ENCODE measurements at regions not wholly inside any gene's neighbourhood (a gene's known extent, or its start where the extent isn't known, plus 50 kb on each side); places are given as distances from the start of the nearest gene placed in this dataset.

DNA sequence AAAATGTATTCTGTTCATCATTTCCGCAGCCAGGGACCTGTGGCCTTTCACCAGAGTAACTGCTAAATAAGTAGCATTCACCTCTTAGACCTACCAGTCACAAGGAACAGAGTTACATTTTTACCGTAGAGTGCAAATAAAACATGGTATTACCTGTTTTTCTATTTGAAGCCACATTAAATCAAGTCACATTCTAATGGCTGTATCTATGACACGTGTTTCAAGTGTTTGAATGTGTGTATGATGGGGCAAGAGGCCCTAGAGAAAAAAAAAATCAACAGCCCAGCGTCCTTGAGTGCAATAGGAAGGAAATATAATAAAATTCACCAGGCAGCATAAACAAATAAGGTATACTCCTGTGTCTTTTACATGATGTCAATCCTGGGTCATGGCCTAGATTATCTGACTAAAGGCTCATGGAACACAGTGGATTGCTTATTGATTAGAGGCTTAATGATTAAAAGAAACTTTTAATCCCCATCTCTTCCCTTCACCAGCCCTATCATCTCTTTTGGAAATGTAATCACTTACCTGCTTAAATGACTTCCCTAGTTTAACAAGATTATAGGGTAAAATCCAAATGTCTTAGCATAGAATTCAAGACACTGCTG lies 168.7 kb upstream of the CDH5 start (continued):
- TF ChIP-seq MXD4 (CRISPR knock-in tag; IDR thresholded peaks at IDR 0.05; ENCODE audit: borderline replicate concordance) (no peak), SOX15 (CRISPR knock-in tag; IDR thresholded peaks at IDR 0.05) (no peak), OVOL2 (CRISPR knock-in tag; IDR thresholded peaks at IDR 0.05; ENCODE audit: borderline replicate concordance) (no peak), EMX1 (CRISPR knock-in tag; IDR thresholded peaks at IDR 0.05) (no peak), KAT7 (CRISPR knock-in tag; IDR thresholded peaks at IDR 0.05; ENCODE audit: borderline replicate concordance) (no peak), GRHL2 (CRISPR knock-in tag; IDR thresholded peaks at IDR 0.05; ENCODE audit: insufficient replicate concordance, severe bottlenecking) (no peak), TEAD4 (CRISPR knock-in tag; IDR thresholded peaks at IDR 0.05) (no peak)
- TF ChIP-seq, protein P1, sequence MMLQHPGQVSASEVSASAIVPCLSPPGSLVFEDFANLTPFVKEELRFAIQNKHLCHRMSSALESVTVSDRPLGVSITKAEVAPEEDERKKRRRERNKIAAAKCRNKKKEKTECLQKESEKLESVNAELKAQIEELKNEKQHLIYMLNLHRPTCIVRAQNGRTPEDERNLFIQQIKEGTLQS (CRISPR knock-in tag; conservative IDR thresholded peaks at IDR 0.05) = no peak
- TF ChIP-seq, protein P2, sequence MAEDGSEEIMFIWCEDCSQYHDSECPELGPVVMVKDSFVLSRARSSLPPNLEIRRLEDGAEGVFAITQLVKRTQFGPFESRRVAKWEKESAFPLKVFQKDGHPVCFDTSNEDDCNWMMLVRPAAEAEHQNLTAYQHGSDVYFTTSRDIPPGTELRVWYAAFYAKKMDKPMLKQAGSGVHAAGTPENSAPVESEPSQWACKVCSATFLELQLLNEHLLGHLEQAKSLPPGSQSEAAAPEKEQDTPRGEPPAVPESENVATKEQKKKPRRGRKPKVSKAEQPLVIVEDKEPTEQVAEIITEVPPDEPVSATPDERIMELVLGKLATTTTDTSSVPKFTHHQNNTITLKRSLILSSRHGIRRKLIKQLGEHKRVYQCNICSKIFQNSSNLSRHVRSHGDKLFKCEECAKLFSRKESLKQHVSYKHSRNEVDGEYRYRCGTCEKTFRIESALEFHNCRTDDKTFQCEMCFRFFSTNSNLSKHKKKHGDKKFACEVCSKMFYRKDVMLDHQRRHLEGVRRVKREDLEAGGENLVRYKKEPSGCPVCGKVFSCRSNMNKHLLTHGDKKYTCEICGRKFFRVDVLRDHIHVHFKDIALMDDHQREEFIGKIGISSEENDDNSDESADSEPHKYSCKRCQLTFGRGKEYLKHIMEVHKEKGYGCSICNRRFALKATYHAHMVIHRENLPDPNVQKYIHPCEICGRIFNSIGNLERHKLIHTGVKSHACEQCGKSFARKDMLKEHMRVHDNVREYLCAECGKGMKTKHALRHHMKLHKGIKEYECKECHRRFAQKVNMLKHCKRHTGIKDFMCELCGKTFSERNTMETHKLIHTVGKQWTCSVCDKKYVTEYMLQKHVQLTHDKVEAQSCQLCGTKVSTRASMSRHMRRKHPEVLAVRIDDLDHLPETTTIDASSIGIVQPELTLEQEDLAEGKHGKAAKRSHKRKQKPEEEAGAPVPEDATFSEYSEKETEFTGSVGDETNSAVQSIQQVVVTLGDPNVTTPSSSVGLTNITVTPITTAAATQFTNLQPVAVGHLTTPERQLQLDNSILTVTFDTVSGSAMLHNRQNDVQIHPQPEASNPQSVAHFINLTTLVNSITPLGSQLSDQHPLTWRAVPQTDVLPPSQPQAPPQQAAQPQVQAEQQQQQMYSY (CRISPR knock-in tag; IDR thresholded peaks at IDR 0.05) = no peak
- TF ChIP-seq, protein P3, sequence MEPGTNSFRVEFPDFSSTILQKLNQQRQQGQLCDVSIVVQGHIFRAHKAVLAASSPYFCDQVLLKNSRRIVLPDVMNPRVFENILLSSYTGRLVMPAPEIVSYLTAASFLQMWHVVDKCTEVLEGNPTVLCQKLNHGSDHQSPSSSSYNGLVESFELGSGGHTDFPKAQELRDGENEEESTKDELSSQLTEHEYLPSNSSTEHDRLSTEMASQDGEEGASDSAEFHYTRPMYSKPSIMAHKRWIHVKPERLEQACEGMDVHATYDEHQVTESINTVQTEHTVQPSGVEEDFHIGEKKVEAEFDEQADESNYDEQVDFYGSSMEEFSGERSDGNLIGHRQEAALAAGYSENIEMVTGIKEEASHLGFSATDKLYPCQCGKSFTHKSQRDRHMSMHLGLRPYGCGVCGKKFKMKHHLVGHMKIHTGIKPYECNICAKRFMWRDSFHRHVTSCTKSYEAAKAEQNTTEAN (CRISPR knock-in tag; IDR thresholded peaks at IDR 0.05) = no peak

DNA sequence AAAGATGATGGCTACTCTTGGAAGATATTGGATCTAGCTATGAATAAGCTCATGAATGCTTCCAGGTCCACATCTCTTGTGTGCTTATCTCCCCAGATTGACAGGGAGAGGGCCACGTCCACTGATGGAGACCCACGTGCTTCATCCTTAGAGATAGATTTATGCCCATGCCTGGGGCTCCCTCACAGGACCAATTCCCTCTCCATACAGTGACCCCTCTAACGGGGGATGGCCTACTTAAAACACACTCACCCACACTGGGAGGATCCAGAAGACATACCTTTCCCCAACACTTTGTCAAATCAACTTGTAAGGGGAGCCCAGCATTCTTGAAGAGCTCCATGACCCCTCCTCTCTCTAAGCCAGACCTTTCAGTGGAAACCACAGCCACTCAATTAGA lies 169.7 kb upstream of the CDH5 start:
- CTCF ChIA-PET = no interaction called here
- Mint-ChIP-seq H3K4me1 (no peaks in the 10 kb centered on the region), H3K4me3 (no peak overlapping the region), H3K27ac (no peak overlapping the region), H3K36me3 (no peaks in the 10 kb centered on the region), H3K27me3 (ENCODE audit: low read depth) (no peaks in the 10 kb centered on the region; the same call in 1 of the 2 replicates), H3K9me3 (no peaks in the 10 kb centered on the region)
- POLR2A ChIA-PET = no interaction called here
- DNase-seq (ENCODE audit: low spot score) (no peak), ATAC-seq (no peak)
- no peak for TF ChIP-seq PRRX2 (CRISPR knock-in tag; IDR thresholded peaks at IDR 0.05)
- TF ChIP-seq, protein P4, sequence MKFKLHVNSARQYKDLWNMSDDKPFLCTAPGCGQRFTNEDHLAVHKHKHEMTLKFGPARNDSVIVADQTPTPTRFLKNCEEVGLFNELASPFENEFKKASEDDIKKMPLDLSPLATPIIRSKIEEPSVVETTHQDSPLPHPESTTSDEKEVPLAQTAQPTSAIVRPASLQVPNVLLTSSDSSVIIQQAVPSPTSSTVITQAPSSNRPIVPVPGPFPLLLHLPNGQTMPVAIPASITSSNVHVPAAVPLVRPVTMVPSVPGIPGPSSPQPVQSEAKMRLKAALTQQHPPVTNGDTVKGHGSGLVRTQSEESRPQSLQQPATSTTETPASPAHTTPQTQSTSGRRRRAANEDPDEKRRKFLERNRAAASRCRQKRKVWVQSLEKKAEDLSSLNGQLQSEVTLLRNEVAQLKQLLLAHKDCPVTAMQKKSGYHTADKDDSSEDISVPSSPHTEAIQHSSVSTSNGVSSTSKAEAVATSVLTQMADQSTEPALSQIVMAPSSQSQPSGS (CRISPR knock-in tag; IDR thresholded peaks at IDR 0.05; ENCODE audit: borderline replicate concordance, low read depth) = no peak
- TF ChIP-seq, protein P5, sequence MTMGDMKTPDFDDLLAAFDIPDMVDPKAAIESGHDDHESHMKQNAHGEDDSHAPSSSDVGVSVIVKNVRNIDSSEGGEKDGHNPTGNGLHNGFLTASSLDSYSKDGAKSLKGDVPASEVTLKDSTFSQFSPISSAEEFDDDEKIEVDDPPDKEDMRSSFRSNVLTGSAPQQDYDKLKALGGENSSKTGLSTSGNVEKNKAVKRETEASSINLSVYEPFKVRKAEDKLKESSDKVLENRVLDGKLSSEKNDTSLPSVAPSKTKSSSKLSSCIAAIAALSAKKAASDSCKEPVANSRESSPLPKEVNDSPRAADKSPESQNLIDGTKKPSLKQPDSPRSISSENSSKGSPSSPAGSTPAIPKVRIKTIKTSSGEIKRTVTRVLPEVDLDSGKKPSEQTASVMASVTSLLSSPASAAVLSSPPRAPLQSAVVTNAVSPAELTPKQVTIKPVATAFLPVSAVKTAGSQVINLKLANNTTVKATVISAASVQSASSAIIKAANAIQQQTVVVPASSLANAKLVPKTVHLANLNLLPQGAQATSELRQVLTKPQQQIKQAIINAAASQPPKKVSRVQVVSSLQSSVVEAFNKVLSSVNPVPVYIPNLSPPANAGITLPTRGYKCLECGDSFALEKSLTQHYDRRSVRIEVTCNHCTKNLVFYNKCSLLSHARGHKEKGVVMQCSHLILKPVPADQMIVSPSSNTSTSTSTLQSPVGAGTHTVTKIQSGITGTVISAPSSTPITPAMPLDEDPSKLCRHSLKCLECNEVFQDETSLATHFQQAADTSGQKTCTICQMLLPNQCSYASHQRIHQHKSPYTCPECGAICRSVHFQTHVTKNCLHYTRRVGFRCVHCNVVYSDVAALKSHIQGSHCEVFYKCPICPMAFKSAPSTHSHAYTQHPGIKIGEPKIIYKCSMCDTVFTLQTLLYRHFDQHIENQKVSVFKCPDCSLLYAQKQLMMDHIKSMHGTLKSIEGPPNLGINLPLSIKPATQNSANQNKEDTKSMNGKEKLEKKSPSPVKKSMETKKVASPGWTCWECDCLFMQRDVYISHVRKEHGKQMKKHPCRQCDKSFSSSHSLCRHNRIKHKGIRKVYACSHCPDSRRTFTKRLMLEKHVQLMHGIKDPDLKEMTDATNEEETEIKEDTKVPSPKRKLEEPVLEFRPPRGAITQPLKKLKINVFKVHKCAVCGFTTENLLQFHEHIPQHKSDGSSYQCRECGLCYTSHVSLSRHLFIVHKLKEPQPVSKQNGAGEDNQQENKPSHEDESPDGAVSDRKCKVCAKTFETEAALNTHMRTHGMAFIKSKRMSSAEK (CRISPR knock-in tag; IDR thresholded peaks at IDR 0.05; ENCODE audit: borderline replicate concordance) = no peak
- no peak for TF ChIP-seq GABPB1 (CRISPR knock-in tag; IDR thresholded peaks at IDR 0.05)
- no peak for TF ChIP-seq MXD4 (CRISPR knock-in tag; IDR thresholded peaks at IDR 0.05; ENCODE audit: borderline replicate concordance)
- no peak for TF ChIP-seq RELA (CRISPR knock-in tag; IDR thresholded peaks at IDR 0.05; ENCODE audit: borderline replicate concordance)
- TF ChIP-seq ZNF396 (CRISPR knock-in tag; IDR thresholded peaks at IDR 0.05; ENCODE audit: borderline replicate concordance) = no peak
- TF ChIP-seq, protein P6, sequence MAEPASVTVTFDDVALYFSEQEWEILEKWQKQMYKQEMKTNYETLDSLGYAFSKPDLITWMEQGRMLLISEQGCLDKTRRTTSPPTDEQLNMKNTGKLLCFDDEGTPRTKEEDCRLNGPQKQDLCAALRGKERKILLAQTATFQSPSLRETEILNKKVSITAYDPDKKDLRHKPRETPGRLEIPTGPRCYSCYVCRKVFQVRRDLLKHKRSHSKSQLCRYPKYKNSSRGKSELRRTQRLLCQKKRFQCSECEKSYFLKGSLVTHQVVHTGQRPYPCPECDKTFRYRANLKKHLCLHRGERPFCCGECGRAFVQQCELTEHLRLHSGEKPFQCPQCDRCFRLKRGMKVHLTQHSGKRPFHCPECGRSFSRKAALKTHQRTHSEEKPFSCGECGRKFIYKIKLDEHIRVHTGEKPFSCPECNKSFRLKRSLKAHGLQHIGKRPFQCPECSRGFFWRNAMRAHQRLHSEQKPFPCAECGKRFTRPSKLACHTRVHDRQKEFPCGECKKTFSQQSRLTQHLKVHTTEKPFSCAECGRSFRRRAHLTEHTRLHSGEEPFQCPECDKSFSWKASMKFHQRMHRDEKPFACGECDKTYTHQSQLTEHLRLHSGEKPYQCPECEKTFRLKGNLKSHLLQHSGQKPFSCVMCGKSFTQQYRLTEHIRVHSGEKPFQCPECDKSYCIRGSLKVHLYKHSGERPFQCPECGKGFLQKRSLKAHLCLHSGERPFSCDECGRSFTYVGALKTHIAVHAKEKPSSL (CRISPR knock-in tag; conservative IDR thresholded peaks at IDR 0.05) = no peak
- TF ChIP-seq ZNF416 (CRISPR knock-in tag; IDR thresholded peaks at IDR 0.05) = no peak
- TF ChIP-seq, protein P7, sequence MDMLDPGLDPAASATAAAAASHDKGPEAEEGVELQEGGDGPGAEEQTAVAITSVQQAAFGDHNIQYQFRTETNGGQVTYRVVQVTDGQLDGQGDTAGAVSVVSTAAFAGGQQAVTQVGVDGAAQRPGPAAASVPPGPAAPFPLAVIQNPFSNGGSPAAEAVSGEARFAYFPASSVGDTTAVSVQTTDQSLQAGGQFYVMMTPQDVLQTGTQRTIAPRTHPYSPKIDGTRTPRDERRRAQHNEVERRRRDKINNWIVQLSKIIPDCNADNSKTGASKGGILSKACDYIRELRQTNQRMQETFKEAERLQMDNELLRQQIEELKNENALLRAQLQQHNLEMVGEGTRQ (CRISPR knock-in tag; IDR thresholded peaks at IDR 0.05) = no peak
- TF ChIP-seq, protein P8, sequence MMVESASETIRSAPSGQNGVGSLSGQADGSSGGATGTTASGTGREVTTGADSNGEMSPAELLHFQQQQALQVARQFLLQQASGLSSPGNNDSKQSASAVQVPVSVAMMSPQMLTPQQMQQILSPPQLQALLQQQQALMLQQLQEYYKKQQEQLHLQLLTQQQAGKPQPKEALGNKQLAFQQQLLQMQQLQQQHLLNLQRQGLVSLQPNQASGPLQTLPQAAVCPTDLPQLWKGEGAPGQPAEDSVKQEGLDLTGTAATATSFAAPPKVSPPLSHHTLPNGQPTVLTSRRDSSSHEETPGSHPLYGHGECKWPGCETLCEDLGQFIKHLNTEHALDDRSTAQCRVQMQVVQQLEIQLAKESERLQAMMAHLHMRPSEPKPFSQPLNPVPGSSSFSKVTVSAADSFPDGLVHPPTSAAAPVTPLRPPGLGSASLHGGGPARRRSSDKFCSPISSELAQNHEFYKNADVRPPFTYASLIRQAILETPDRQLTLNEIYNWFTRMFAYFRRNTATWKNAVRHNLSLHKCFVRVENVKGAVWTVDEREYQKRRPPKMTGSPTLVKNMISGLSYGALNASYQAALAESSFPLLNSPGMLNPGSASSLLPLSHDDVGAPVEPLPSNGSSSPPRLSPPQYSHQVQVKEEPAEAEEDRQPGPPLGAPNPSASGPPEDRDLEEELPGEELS (CRISPR knock-in tag; IDR thresholded peaks at IDR 0.05) = no peak

All from WTC11 (cell line).